ENCODE measurements at regions not wholly inside any gene's neighbourhood (a gene's known extent, or its start where the extent isn't known, plus 50 kb on each side); places are given as distances from the start of the nearest gene placed in this dataset.
"Not testable (repeated sequence)": the region's sequence is repeated elsewhere in the genome, so short reads cannot be mapped to it uniquely, and the experiment has no call there.

DNA sequence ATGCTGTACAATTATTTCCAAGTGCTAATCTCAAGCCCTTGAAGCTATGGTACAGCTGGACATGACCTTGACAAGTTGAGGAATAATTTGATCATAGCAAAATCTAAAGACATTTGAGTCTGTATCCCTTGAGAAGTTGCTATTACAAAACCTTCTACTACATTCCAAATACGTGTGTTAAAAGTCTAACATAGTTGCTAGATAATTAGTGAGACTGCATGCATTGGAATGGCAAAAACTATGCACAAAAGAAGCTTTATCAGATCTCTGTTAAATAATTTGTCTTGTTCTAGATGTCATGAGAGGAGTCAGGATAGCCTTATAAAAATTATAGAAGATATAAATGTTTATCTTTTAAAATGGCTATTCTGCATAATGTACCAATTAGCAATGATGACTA lies 127.8 kb downstream of the GJA1 start:
- no peaks in the 10 kb centered on the region for H3K9me3 ChIP-seq (ENCODE audit: low read length)
- no peaks in the 10 kb centered on the region for H4K20me1 ChIP-seq (ENCODE audit: insufficient read depth, low read length)
- no peak overlapping the region for H3K9ac ChIP-seq (ENCODE audit: low read length)
- TF ChIP-seq, protein P1, sequence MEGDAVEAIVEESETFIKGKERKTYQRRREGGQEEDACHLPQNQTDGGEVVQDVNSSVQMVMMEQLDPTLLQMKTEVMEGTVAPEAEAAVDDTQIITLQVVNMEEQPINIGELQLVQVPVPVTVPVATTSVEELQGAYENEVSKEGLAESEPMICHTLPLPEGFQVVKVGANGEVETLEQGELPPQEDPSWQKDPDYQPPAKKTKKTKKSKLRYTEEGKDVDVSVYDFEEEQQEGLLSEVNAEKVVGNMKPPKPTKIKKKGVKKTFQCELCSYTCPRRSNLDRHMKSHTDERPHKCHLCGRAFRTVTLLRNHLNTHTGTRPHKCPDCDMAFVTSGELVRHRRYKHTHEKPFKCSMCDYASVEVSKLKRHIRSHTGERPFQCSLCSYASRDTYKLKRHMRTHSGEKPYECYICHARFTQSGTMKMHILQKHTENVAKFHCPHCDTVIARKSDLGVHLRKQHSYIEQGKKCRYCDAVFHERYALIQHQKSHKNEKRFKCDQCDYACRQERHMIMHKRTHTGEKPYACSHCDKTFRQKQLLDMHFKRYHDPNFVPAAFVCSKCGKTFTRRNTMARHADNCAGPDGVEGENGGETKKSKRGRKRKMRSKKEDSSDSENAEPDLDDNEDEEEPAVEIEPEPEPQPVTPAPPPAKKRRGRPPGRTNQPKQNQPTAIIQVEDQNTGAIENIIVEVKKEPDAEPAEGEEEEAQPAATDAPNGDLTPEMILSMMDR (IDR thresholded peaks at IDR 0.05; ENCODE audit: low read length): no peak
- TF ChIP-seq EZH2 (IDR thresholded peaks at IDR 0.05; ENCODE audit: borderline replicate concordance, low read length): no peak
- no peaks in the 10 kb centered on the region for H3K79me2 ChIP-seq (ENCODE audit: insufficient read depth, low read length)
- no peak overlapping the region for H3K4me3 ChIP-seq (ENCODE audit: low read depth, low read length, poor library complexity, severe bottlenecking)
- H3K36me3 ChIP-seq (ENCODE audit: insufficient read depth, low read length): no peaks in the 10 kb centered on the region
- no peaks in the 10 kb centered on the region for H3F3A ChIP-seq (ENCODE audit: insufficient read depth, low read length)
- H3K27me3 ChIP-seq (ENCODE audit: insufficient read depth, low read length): no peaks in the 10 kb centered on the region
- no peak overlapping the region for H3K27ac ChIP-seq (ENCODE audit: low read depth, low read length, poor library complexity, severe bottlenecking)
- H2AFZ ChIP-seq (ENCODE audit: low read length): no peak overlapping the region
- H3K9me2 ChIP-seq (ENCODE audit: low read depth, low read length): no peaks in the 10 kb centered on the region
- no peaks in the 10 kb centered on the region for H3K4me1 ChIP-seq (ENCODE audit: insufficient read depth, low read length, severe bottlenecking)
- no peak overlapping the region for H3K4me2 ChIP-seq (ENCODE audit: low read length)

DNA sequence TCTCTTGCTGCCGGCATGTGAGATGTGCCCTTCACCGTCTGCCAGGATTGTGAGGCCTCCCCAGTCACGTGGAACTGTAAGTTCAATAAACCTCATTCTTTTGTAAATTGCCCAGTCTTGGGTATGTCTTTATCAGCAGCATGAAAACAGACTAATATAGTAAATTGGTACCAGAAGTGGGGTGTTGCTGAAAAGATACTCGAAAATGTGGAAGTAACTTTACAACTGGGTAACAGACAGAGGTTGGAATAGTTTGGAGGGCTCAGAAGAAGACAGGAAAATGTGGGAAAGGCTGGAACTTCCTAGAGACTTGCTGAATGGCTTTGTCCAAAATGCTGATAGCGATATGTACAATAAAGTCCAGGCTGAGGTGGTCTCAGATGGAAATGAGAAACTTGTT lies 129.1 kb downstream of the GJA1 start:
- H3K4me2 ChIP-seq (ENCODE audit: low read length); H3F3A ChIP-seq (ENCODE audit: insufficient read depth, low read length); H3K9ac ChIP-seq (ENCODE audit: low read length); H3K4me3 ChIP-seq (ENCODE audit: low read depth, low read length, poor library complexity, severe bottlenecking); H4K20me1 ChIP-seq (ENCODE audit: insufficient read depth, low read length); H2AFZ ChIP-seq (ENCODE audit: low read length); H3K36me3 ChIP-seq (ENCODE audit: insufficient read depth, low read length); H3K27me3 ChIP-seq (ENCODE audit: insufficient read depth, low read length); H3K4me1 ChIP-seq (ENCODE audit: insufficient read depth, low read length, severe bottlenecking); H3K9me2 ChIP-seq (ENCODE audit: low read depth, low read length); H3K27ac ChIP-seq (ENCODE audit: low read depth, low read length, poor library complexity, severe bottlenecking); H3K79me2 ChIP-seq (ENCODE audit: insufficient read depth, low read length); H3K9me3 ChIP-seq (ENCODE audit: low read length): not testable (repeated sequence)

DNA sequence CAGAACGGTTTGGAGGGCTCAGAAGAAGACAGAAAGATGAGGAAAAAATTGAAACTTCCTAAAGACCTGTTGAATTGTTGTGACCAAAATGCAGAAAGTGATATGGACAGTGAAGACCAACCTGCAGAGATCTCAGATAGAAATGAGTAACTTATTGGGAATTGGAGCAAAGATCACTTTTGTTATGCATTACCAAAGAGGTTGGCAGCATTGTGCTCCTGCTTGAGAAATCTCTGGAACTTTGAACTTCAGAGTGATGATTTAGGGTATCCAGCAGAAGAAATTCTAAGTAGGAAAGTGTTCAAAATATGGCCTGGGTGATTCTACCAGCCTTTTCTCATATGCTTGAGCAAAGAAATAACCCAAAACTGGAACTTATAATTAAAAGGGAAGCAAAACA lies 136.0 kb downstream of the GJA1 start:
- H3K27ac ChIP-seq (ENCODE audit: low read depth, low read length, poor library complexity, severe bottlenecking): no peak overlapping the region
- H3K36me3 ChIP-seq (ENCODE audit: insufficient read depth, low read length): no peaks in the 10 kb centered on the region
- H3K27me3 ChIP-seq (ENCODE audit: insufficient read depth, low read length): no peaks in the 10 kb centered on the region
- H4K20me1 ChIP-seq (ENCODE audit: insufficient read depth, low read length): no peaks in the 10 kb centered on the region
- no peaks in the 10 kb centered on the region for H3K9me3 ChIP-seq (ENCODE audit: low read length)
- no peak overlapping the region for H3K4me2 ChIP-seq (ENCODE audit: low read length)
- no peaks in the 10 kb centered on the region for H3K4me1 ChIP-seq (ENCODE audit: insufficient read depth, low read length, severe bottlenecking)
- H3K9ac ChIP-seq (ENCODE audit: low read length): no peak overlapping the region
- no peaks in the 10 kb centered on the region for H3K9me2 ChIP-seq (ENCODE audit: low read depth, low read length)
- H3F3A ChIP-seq (ENCODE audit: insufficient read depth, low read length): no peaks in the 10 kb centered on the region
- no peaks in the 10 kb centered on the region for H3K79me2 ChIP-seq (ENCODE audit: insufficient read depth, low read length)
- no peak overlapping the region for H2AFZ ChIP-seq (ENCODE audit: low read length)
- TF ChIP-seq, protein P1 (IDR thresholded peaks at IDR 0.05; ENCODE audit: low read length): no peak
- no peak for TF ChIP-seq EZH2 (IDR thresholded peaks at IDR 0.05; ENCODE audit: borderline replicate concordance, low read length)
- H3K4me3 ChIP-seq (ENCODE audit: low read depth, low read length, poor library complexity, severe bottlenecking): no peak overlapping the region

DNA sequence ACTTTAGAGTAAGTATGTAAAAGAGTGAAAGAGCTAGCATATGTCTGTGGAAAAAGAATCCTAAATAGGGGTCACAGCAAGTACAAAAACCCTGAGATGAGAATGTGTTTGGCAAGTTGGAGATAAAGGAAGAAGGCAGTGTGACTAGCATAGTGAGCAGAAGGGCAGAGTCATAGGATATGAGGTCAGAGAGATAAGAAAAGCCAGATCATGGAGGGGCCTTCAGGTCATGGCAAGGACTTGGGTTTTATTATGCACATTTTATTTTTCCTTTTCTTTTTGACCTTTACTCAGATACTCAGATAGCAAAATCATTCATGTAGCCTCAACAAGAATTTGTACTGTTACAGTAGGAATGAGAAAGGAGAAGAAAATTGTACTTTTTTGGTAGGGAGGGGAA lies 138.0 kb downstream of the GJA1 start:
- no peak overlapping the region for H3K27ac ChIP-seq (ENCODE audit: low read depth, low read length, poor library complexity, severe bottlenecking)
- no peaks in the 10 kb centered on the region for H3F3A ChIP-seq (ENCODE audit: insufficient read depth, low read length)
- no peak for TF ChIP-seq EZH2 (IDR thresholded peaks at IDR 0.05; ENCODE audit: borderline replicate concordance, low read length)
- TF ChIP-seq, protein P1 (IDR thresholded peaks at IDR 0.05; ENCODE audit: low read length): no peak
- H3K4me3 ChIP-seq (ENCODE audit: low read depth, low read length, poor library complexity, severe bottlenecking): no peak overlapping the region
- no peak overlapping the region for H3K4me2 ChIP-seq (ENCODE audit: low read length)
- H3K9me3 ChIP-seq (ENCODE audit: low read length): no peaks in the 10 kb centered on the region
- no peaks in the 10 kb centered on the region for H3K36me3 ChIP-seq (ENCODE audit: insufficient read depth, low read length)
- H3K79me2 ChIP-seq (ENCODE audit: insufficient read depth, low read length): no peaks in the 10 kb centered on the region
- H3K4me1 ChIP-seq (ENCODE audit: insufficient read depth, low read length, severe bottlenecking): no peaks in the 10 kb centered on the region
- H3K9ac ChIP-seq (ENCODE audit: low read length): no peak overlapping the region
- H3K27me3 ChIP-seq (ENCODE audit: insufficient read depth, low read length): no peaks in the 10 kb centered on the region
- no peaks in the 10 kb centered on the region for H4K20me1 ChIP-seq (ENCODE audit: insufficient read depth, low read length)
- H2AFZ ChIP-seq (ENCODE audit: low read length): no peak overlapping the region
- no peaks in the 10 kb centered on the region for H3K9me2 ChIP-seq (ENCODE audit: low read depth, low read length)

Measured in OCI-LY1 (cell line).